DND-41 (cell line): ENCODE measurements at regions not wholly inside any gene's neighbourhood (a gene's known extent, or its start where the extent isn't known, plus 50 kb on each side); places are given as distances from the start of the nearest gene placed in this dataset.

ENCODE experiments used
- CTCF ChIP-seq: IDR thresholded peaks from 2 replicates; pipeline ENCODE4 v1.5.1; 2012; ENCODE audit warnings: borderline replicate concordance, low read length, moderate library complexity, mild to moderate bottlenecking; ENCODE audit not compliant: poor library complexity, severe bottlenecking; ENCODE audit errors: extremely low read depth
- EZH2 ChIP-seq: IDR thresholded peaks from 3 replicates; pipeline ENCODE4 v1.6.1; 2012; ENCODE audit warnings: borderline replicate concordance, low read depth, mild to moderate bottlenecking, moderate library complexity, low read length, inconsistent platforms; ENCODE audit not compliant: severe bottlenecking

GRCh38 chrX:140343226-140343868 is 161.5 kb downstream of the SOX3 start:
- TF ChIP-seq EZH2 (no peak), CTCF (no peak)
